NCI-H1048 (cell line): ENCODE measurements at regions not wholly inside any gene's neighbourhood (a gene's known extent, or its start where the extent isn't known, plus 50 kb on each side); places are given as distances from the start of the nearest gene placed in this dataset.

ENCODE experiments used
- DNase-seq: peaks from one replicate; lab custom pipeline; 2025; lab: John Stamatoyannopoulos, UW

- DNase-seq, result no peak
These were observed 113.5 kb upstream of the ZNF678 start for GRCh38 chr1:227449741-227450441.

GRCh38 chr1:227449051-227449450 lies 114.3 kb upstream of the ZNF678 start:
- DNase-seq, result no peak

GRCh38 chr1:227447531-227447990 lies 115.8 kb upstream of the ZNF678 start:
- no peak for DNase-seq

- DNase-seq, result no peak
These were observed 117.6 kb upstream of the ZNF678 start for GRCh38 chr1:227445746-227446145.

GRCh38 chr1:227445092-227445674 lies 118.2 kb upstream of the ZNF678 start:
- no peak for DNase-seq

- DNase-seq, result no peak
These were observed 121.9 kb upstream of the CDC42BPA start for GRCh38 chr1:227440182-227440581.

- no peak for DNase-seq
These were observed 119.3 kb upstream of the CDC42BPA start for GRCh38 chr1:227437495-227438008.

- DNase-seq, result no peak
These were observed 116.6 kb upstream of the CDC42BPA start for GRCh38 chr1:227434808-227435444.

GRCh38 chr1:227433663-227434341 lies 115.5 kb upstream of the CDC42BPA start:
- no peak for DNase-seq

- no peak for DNase-seq
These were observed 114.7 kb upstream of the CDC42BPA start for GRCh38 chr1:227432981-227433380.

GRCh38 chr1:227432181-227432535 lies 113.9 kb upstream of the CDC42BPA start:
- DNase-seq, result no peak

- no peak for DNase-seq
These were observed 111.4 kb upstream of the CDC42BPA start for GRCh38 chr1:227429447-227430359.

GRCh38 chr1:227428803-227429202 lies 110.5 kb upstream of the CDC42BPA start:
- no peak for DNase-seq

- no peak for DNase-seq
These were observed 109.1 kb upstream of the CDC42BPA start for GRCh38 chr1:227427411-227427810.

GRCh38 chr1:227424953-227425352 lies 106.7 kb upstream of the CDC42BPA start:
- DNase-seq, result no peak

- no peak for DNase-seq
These were observed 105.9 kb upstream of the CDC42BPA start for GRCh38 chr1:227424159-227424680.

- no peak for DNase-seq
These were observed 104.3 kb upstream of the CDC42BPA start for GRCh38 chr1:227422581-227422980.

- no peak for DNase-seq
These were observed 101.9 kb upstream of the CDC42BPA start for GRCh38 chr1:227420147-227420546.

- DNase-seq, result no peak
These were observed 99.6 kb upstream of the CDC42BPA start for GRCh38 chr1:227417756-227418480.

GRCh38 chr1:227416156-227416830 lies 98.0 kb upstream of the CDC42BPA start:
- DNase-seq, result no peak
